H9 (cell line): ENCODE measurements at regions not wholly inside any gene's neighbourhood (a gene's known extent, or its start where the extent isn't known, plus 50 kb on each side); places are given as distances from the start of the nearest gene placed in this dataset.

Experiments used
- DNase-seq: peaks from one replicate; pipeline ENCODE4 v3.0.0-alpha.2; 2017
- H2AFZ ChIP-seq: one replicate; pipeline ENCODE4 v1.6.1; 2013; ENCODE audit warnings: mild to moderate bottlenecking, low read length, control low read depth, moderate library complexity
- H2AK5ac ChIP-seq: 2 replicates; pipeline ENCODE4 v1.6.1; 2013; ENCODE audit warnings: low read length, control low read depth, mixed read lengths; ENCODE audit not compliant: insufficient read length
- H2BK120ac ChIP-seq: one replicate; pipeline ENCODE4 v1.6.1; 2013; ENCODE audit warnings: low read depth, mild to moderate bottlenecking, low read length, control low read depth, inconsistent platforms; ENCODE audit not compliant: poor library complexity, severe bottlenecking
- H2BK12ac ChIP-seq: 2 replicates; pipeline ENCODE4 v1.6.1; 2013; ENCODE audit warnings: low read length, control low read depth, mixed read lengths, low read depth; ENCODE audit not compliant: insufficient read length
- H2BK15ac ChIP-seq: 2 replicates; pipeline ENCODE4 v1.6.1; 2013; ENCODE audit warnings: low read depth, low read length, control low read depth
- H2BK20ac ChIP-seq: one replicate; pipeline ENCODE4 v1.6.1; 2013; ENCODE audit warnings: low read depth, mild to moderate bottlenecking, low read length, control low read depth, inconsistent platforms; ENCODE audit not compliant: poor library complexity, severe bottlenecking
- H2BK5ac ChIP-seq: 2 replicates; pipeline ENCODE4 v1.6.1; 2013; ENCODE audit warnings: low read length, control low read depth, mixed read lengths; ENCODE audit not compliant: insufficient read length
- H3K14ac ChIP-seq: 2 replicates; pipeline ENCODE4 v1.6.1; 2013; ENCODE audit warnings: low read length, control low read depth; ENCODE audit not compliant: insufficient read depth
- H3K18ac ChIP-seq: 2 replicates; pipeline ENCODE4 v1.6.1; 2013; ENCODE audit warnings: low read depth, mild to moderate bottlenecking, mixed read lengths, low read length, control low read depth; ENCODE audit not compliant: insufficient read length
- H3K23ac ChIP-seq: 2 replicates; pipeline ENCODE4 v1.6.1; 2013; ENCODE audit warnings: low read length, control low read depth, mixed read lengths, low read depth; ENCODE audit not compliant: insufficient read length
- H3K23me2 ChIP-seq: 2 replicates; pipeline ENCODE4 v1.6.1; 2013; ENCODE audit warnings: low read depth, mild to moderate bottlenecking, mixed read lengths, low read length, control low read depth; ENCODE audit not compliant: insufficient read length, poor library complexity, severe bottlenecking
- H3K27ac ChIP-seq: 2 replicates; pipeline ENCODE4 v1.5.1; 2013; ENCODE audit warnings: low read length, control low read depth, mixed read lengths, low read depth; ENCODE audit not compliant: insufficient read length
- H3K27me3 ChIP-seq: 2 replicates; pipeline ENCODE4 v1.6.1; 2013; ENCODE audit warnings: low read length, control low read depth, inconsistent platforms; ENCODE audit not compliant: insufficient read depth
- H3K4ac ChIP-seq: 2 replicates; pipeline ENCODE4 v1.6.1; 2013; ENCODE audit warnings: low read depth, mild to moderate bottlenecking, control low read depth, inconsistent platforms, low read length, moderate library complexity
- H3K4me1 ChIP-seq: 2 replicates; pipeline ENCODE4 v1.6.1; 2013; ENCODE audit warnings: low read length, control low read depth, inconsistent platforms; ENCODE audit not compliant: insufficient read depth
- H3K4me2 ChIP-seq: 2 replicates; pipeline ENCODE4 v1.6.1; 2013; ENCODE audit warnings: low read length, control low read depth, mixed read lengths; ENCODE audit not compliant: insufficient read length, insufficient read depth
- H3K56ac ChIP-seq: 2 replicates; pipeline ENCODE4 v1.6.1; 2013; ENCODE audit warnings: low read depth, mild to moderate bottlenecking, mixed read lengths, low read length, control low read depth; ENCODE audit not compliant: insufficient read length
- H3K79me1 ChIP-seq: 2 replicates; pipeline ENCODE4 v1.6.1; 2013; ENCODE audit warnings: low read depth, mild to moderate bottlenecking, moderate library complexity, low read length, control low read depth, inconsistent platforms; ENCODE audit not compliant: insufficient read depth, poor library complexity, severe bottlenecking
- H3K79me2 ChIP-seq: 2 replicates; pipeline ENCODE4 v1.6.1; 2013; ENCODE audit warnings: low read length, control low read depth, inconsistent platforms; ENCODE audit not compliant: insufficient read depth
- H3K9ac ChIP-seq: 2 replicates; pipeline ENCODE4 v1.6.1; 2013; ENCODE audit warnings: low read length, control low read depth, mixed read lengths; ENCODE audit not compliant: insufficient read length; ENCODE audit errors: extremely low read depth
- H3K9me3 ChIP-seq: one replicate; pipeline ENCODE4 v1.6.1; 2013; ENCODE audit warnings: low read depth, low read length, inconsistent platforms; ENCODE audit not compliant: control insufficient read depth
- H3T11ph ChIP-seq: one replicate; pipeline ENCODE4 v1.6.1; 2013; ENCODE audit warnings: mild to moderate bottlenecking, low read length, control low read depth, inconsistent platforms
- H4K20me1 ChIP-seq: one replicate; pipeline ENCODE4 v1.6.1; 2013; ENCODE audit not compliant: control insufficient read depth, insufficient read length, insufficient read depth
- H4K5ac ChIP-seq: 2 replicates; pipeline ENCODE4 v1.6.1; 2013; ENCODE audit warnings: low read depth, mild to moderate bottlenecking, mixed read lengths, low read length, control low read depth; ENCODE audit not compliant: insufficient read length
- H4K8ac ChIP-seq: replicated peaks from 2 replicates; pipeline ENCODE4 v1.6.1; 2013; ENCODE audit warnings: low read length, control low read depth, mixed read lengths, low read depth; ENCODE audit not compliant: insufficient read length
- H4K91ac ChIP-seq: 2 replicates; pipeline ENCODE4 v1.6.1; 2013; ENCODE audit warnings: low read depth, mild to moderate bottlenecking, moderate library complexity, mixed read lengths, low read length, control low read depth; ENCODE audit not compliant: insufficient read length
- H3K27ac Mint-ChIP-seq, 3 experiments: 2 replicates in 2 of 3; 3 replicates in 1 of 3; pipeline ENCODE4 v1.8.0; 2020 to 2021; ENCODE audit warnings: mixed read lengths in 3 of 3, mild to moderate bottlenecking in 1 of 3, moderate library complexity in 1 of 3
- H3K27me3 Mint-ChIP-seq: 2 replicates; pipeline ENCODE4 v1.8.0; 2021; ENCODE audit warnings: low read depth, mild to moderate bottlenecking, moderate library complexity, mixed read lengths
- H3K36me3 Mint-ChIP-seq, 3 experiments: 2 replicates in 2 of 3; 3 replicates in 1 of 3; pipeline ENCODE4 v1.8.0; 2020 to 2021; ENCODE audit warnings: low read depth in 3 of 3, mixed read lengths in 3 of 3; ENCODE audit not compliant: insufficient read depth in 1 of 3
- H3K4me1 Mint-ChIP-seq, 2 experiments: 2 replicates each; pipeline ENCODE4 v1.8.0; 2020; ENCODE audit warnings: mixed read lengths in 2 of 2
- H3K4me3 Mint-ChIP-seq, 2 experiments: 2 replicates in 1 of 2; 3 replicates in 1 of 2; pipeline ENCODE4 v1.8.0; 2020 to 2021; ENCODE audit warnings: mild to moderate bottlenecking in 2 of 2, mixed read lengths in 2 of 2, moderate library complexity in 1 of 2
- H3K9me3 Mint-ChIP-seq, 2 experiments: 2 replicates in 1 of 2; 3 replicates in 1 of 2; pipeline ENCODE4 v1.8.0; 2020; ENCODE audit warnings: mild to moderate bottlenecking in 2 of 2, mixed read lengths in 2 of 2, moderate library complexity in 1 of 2
- WGBS: extraction: QIAGEN DNeasy Blood & Tissue Kit; methylation state at CpG from one replicate; pipeline ENCODE4 v1.1.7; 2013; ENCODE audit warnings: missing lambda C conversion rate, low lambda C conversion rate, mixed read lengths; ENCODE audit not compliant: insufficient read length; ENCODE audit errors: extremely low coverage; 5-methylcytosine and 5-hydroxymethylcytosine counted together
- TF ChIP-seq, protein P1 (sequence below): fragments of 200-600 bp; sonication (generic); conservative IDR thresholded peaks from 3 replicates; pipeline ENCODE4 v1.8.0; 2021; ENCODE audit warnings: antibody characterized with exemption, mild to moderate bottlenecking

DNA sequence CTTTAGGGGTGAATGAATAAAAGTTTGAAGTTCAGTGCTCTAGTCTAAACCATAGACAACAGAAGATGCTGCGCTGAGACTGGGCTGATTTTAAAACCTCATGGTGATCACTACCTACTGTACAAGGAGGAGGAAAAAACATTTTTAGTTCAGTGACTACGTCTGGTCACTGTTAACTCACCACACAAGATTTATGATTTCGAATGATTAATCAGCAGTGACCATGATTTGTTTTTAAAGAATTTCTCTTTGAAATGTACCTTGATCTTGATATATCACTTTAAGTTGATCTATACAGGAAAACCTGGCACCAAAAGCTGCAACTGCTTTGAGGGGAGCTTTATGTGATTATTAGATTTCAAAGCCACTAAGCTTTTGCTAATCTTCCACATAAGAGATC lies 286.3 kb downstream of the PDGFC start:
- H4K5ac ChIP-seq: no peak overlapping the region
- H3K4me3 Mint-ChIP-seq: no peak overlapping the region

More for the DNA sequence above, 286.3 kb downstream of the PDGFC start:
- Histone ChIP-seq H3K14ac (no peak overlapping the region), H3K23ac (no peak overlapping the region), H3K18ac (no peak overlapping the region), H4K91ac (no peak overlapping the region), H3K9ac (no peak overlapping the region), H2BK20ac (no peak overlapping the region), H3K27me3 (no peaks in the 10 kb centered on the region), H3K4ac (no peak overlapping the region), H4K20me1 (no peaks in the 10 kb centered on the region), H3K56ac (no peak overlapping the region), H2AFZ (no peak overlapping the region), H2BK15ac (no peak overlapping the region), H3K23me2 (no peaks in the 10 kb centered on the region), H3K9me3 (no peaks in the 10 kb centered on the region), H2AK5ac (no peak overlapping the region), H3K27ac (no peak overlapping the region), H2BK5ac (no peak overlapping the region), H3K79me2 (no peaks in the 10 kb centered on the region), H3K4me2 (no peak overlapping the region), H4K8ac (no peak overlapping the region), H3T11ph (no peak overlapping the region), H2BK120ac (no peak overlapping the region), H2BK12ac (no peak overlapping the region), H3K4me1 (no peaks in the 10 kb centered on the region), H3K79me1 (no peaks in the 10 kb centered on the region)
- H3K4me1 Mint-ChIP-seq: no peaks in the 10 kb centered on the region
- no CpG with 5 or more reads among the region's 3 CpGs for WGBS
- TF ChIP-seq, protein P1, sequence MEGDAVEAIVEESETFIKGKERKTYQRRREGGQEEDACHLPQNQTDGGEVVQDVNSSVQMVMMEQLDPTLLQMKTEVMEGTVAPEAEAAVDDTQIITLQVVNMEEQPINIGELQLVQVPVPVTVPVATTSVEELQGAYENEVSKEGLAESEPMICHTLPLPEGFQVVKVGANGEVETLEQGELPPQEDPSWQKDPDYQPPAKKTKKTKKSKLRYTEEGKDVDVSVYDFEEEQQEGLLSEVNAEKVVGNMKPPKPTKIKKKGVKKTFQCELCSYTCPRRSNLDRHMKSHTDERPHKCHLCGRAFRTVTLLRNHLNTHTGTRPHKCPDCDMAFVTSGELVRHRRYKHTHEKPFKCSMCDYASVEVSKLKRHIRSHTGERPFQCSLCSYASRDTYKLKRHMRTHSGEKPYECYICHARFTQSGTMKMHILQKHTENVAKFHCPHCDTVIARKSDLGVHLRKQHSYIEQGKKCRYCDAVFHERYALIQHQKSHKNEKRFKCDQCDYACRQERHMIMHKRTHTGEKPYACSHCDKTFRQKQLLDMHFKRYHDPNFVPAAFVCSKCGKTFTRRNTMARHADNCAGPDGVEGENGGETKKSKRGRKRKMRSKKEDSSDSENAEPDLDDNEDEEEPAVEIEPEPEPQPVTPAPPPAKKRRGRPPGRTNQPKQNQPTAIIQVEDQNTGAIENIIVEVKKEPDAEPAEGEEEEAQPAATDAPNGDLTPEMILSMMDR: no peak
- no peak overlapping the region for H3K27ac Mint-ChIP-seq
- no peak for DNase-seq
- H3K36me3 Mint-ChIP-seq: no peaks in the 10 kb centered on the region
- H3K27me3 Mint-ChIP-seq: no peaks in the 10 kb centered on the region
- H3K9me3 Mint-ChIP-seq: peaks cover 0 to 3% of the 10 kb centered on the region in 2 experiments; a peak in 2 of 5 replicates
